Trophoblast cell (in vitro differentiated cells and primary cell): ENCODE measurements at regions not wholly inside any gene's neighbourhood (a gene's known extent, or its start where the extent isn't known, plus 50 kb on each side); places are given as distances from the start of the nearest gene placed in this dataset.
A peak's percentile ranks its signal among the peaks of the same experiment; 100 is the strongest.

Experiments
- DNase-seq, 2 donors: peaks; one replicate each; pipeline ENCODE4 v3.0.0-alpha.2; 2016
- H2AFZ ChIP-seq: 2 replicates; pipeline ENCODE4 v1.6.1; 2013; ENCODE audit warnings: low read length, moderate library complexity, mild to moderate bottlenecking; ENCODE audit not compliant: insufficient read depth, poor library complexity
- H2AK5ac ChIP-seq: 2 replicates; pipeline ENCODE4 v1.6.1; 2013; ENCODE audit warnings: mild to moderate bottlenecking, low read length
- H2BK120ac ChIP-seq: 2 replicates; pipeline ENCODE4 v1.6.1; 2013; ENCODE audit warnings: low read length, mild to moderate bottlenecking, moderate library complexity; ENCODE audit not compliant: insufficient read depth, poor library complexity
- H2BK12ac ChIP-seq: 2 replicates; pipeline ENCODE4 v1.6.1; 2013; ENCODE audit warnings: mild to moderate bottlenecking, low read length, moderate library complexity
- H2BK5ac ChIP-seq: 2 replicates; pipeline ENCODE4 v1.6.1; 2013; ENCODE audit warnings: low read length, low read depth, moderate library complexity, mild to moderate bottlenecking; ENCODE audit not compliant: poor library complexity
- H3K14ac ChIP-seq: 2 replicates; pipeline ENCODE4 v1.6.1; 2013; ENCODE audit warnings: mild to moderate bottlenecking, low read length
- H3K18ac ChIP-seq: 2 replicates; pipeline ENCODE4 v1.6.1; 2013; ENCODE audit warnings: mild to moderate bottlenecking, low read length
- H3K23ac ChIP-seq: 2 replicates; pipeline ENCODE4 v1.6.1; 2013; ENCODE audit warnings: low read length
- H3K27ac ChIP-seq: 2 replicates; pipeline ENCODE4 v1.5.1; 2013; ENCODE audit warnings: low read depth, mild to moderate bottlenecking, inconsistent platforms, low read length, moderate library complexity
- H3K27me3 ChIP-seq: 2 replicates; pipeline ENCODE4 v1.6.1; 2013; ENCODE audit warnings: inconsistent platforms, mild to moderate bottlenecking, low read length, moderate library complexity; ENCODE audit not compliant: insufficient read depth
- H3K36me3 ChIP-seq, 2 experiments: 1 replicate in 1 of 2; 2 replicates in 1 of 2; pipeline ENCODE4 v1.6.1; 2013; ENCODE audit warnings: low read length in 2 of 2, mild to moderate bottlenecking in 2 of 2, moderate library complexity in 1 of 2; ENCODE audit not compliant: insufficient read depth in 2 of 2, control insufficient read depth in 1 of 2
- H3K4ac ChIP-seq: 2 replicates; pipeline ENCODE4 v1.6.1; 2013; ENCODE audit warnings: low read depth, mild to moderate bottlenecking, low read length, moderate library complexity
- H3K4me1 ChIP-seq, 2 experiments: 1 replicate in 1 of 2; 2 replicates in 1 of 2; pipeline ENCODE4 v1.6.1; 2013; ENCODE audit warnings: low read length in 2 of 2, mild to moderate bottlenecking in 2 of 2, moderate library complexity in 1 of 2; ENCODE audit not compliant: insufficient read depth in 2 of 2, control insufficient read depth in 1 of 2
- H3K4me2 ChIP-seq: 2 replicates; pipeline ENCODE4 v1.6.1; 2013; ENCODE audit warnings: inconsistent platforms, mild to moderate bottlenecking, low read length, moderate library complexity
- H3K4me3 ChIP-seq: 2 replicates; pipeline ENCODE4 v1.5.1; 2013; ENCODE audit warnings: mild to moderate bottlenecking, low read depth, low read length, inconsistent platforms
- H3K79me1 ChIP-seq: one replicate; pipeline ENCODE4 v1.6.1; 2013; ENCODE audit warnings: low read length
- H3K79me2 ChIP-seq: 2 replicates; pipeline ENCODE4 v1.6.1; 2013; ENCODE audit warnings: low read length, mild to moderate bottlenecking; ENCODE audit not compliant: control insufficient read depth, insufficient read depth, poor library complexity
- H3K9ac ChIP-seq: 2 replicates; pipeline ENCODE4 v1.6.1; 2013; ENCODE audit warnings: mild to moderate bottlenecking, low read length
- H3K9me3 ChIP-seq: 2 replicates; pipeline ENCODE4 v1.6.1; 2013; ENCODE audit warnings: low read depth, mild to moderate bottlenecking, control low read depth, inconsistent platforms, low read length; ENCODE audit not compliant: insufficient read depth
- H4K12ac ChIP-seq: 2 replicates; pipeline ENCODE4 v1.6.1; 2013; ENCODE audit warnings: low read depth, mild to moderate bottlenecking, low read length, moderate library complexity
- H4K8ac ChIP-seq: 2 replicates; pipeline ENCODE4 v1.6.1; 2013; ENCODE audit warnings: low read depth, mild to moderate bottlenecking, low read length, moderate library complexity
- H4K91ac ChIP-seq: one replicate; pipeline ENCODE4 v1.6.1; 2013; ENCODE audit warnings: low read depth, mild to moderate bottlenecking, low read length, moderate library complexity
- WGBS: extraction: QIAGEN DNeasy Blood & Tissue Kit; methylation state at CpG from one replicate; pipeline ENCODE4 v1.1.7; 2013; ENCODE audit warnings: missing lambda C conversion rate; ENCODE audit not compliant: insufficient read length, insufficient coverage; ENCODE audit errors: extremely low coverage; 5-methylcytosine and 5-hydroxymethylcytosine counted together

DNA sequence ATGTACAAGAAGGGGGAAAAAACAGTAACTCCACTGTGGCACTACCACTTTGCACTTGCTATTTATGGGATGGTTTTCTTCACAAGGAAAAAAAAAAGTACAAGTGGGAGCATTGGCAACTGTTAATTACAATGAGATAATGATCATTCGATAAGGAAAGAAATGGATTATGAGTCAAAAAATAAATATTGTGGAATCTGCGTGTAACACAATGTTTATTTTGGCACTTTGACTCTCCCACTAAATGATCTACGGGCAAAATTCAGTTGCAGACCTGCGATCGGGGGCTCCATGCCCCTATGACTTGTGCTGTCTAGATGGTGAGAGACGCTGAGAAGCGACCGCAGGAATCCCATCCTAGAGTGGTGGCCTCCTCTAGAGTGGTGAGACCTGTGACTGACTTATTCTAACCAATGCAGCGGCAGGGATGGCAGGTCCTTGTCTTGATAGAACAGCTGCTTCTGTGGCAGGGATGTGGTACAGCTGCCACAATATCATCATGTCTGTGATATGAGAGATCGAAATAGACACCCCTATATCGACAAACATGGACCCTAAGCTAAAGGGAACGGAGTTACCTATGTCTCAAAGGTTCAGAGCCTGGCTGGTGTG lies 345.0 kb upstream of the KLF6 start:
- no peak overlapping the region for H3K18ac ChIP-seq
- H2BK120ac ChIP-seq: no peak overlapping the region
- no CpG with 5 or more reads among the region's 12 CpGs for WGBS
- H3K36me3 ChIP-seq: no peaks in the 10 kb centered on the region
- no peak overlapping the region for H2AK5ac ChIP-seq
- H3K79me1 ChIP-seq: peaks cover 10% of the 10 kb centered on the region
- H4K12ac ChIP-seq: no peak overlapping the region
- no peak overlapping the region for H3K27ac ChIP-seq
- H3K14ac ChIP-seq: no peak overlapping the region
- H3K4me2 ChIP-seq: no peak overlapping the region
- peaks cover 2% of the 10 kb centered on the region for H3K9me3 ChIP-seq
- H2AFZ ChIP-seq: no peak overlapping the region
- H3K4ac ChIP-seq: no peak overlapping the region
- H2BK12ac ChIP-seq: peak overlapping the region; percentile 2
- H3K9ac ChIP-seq: no peak overlapping the region
- H4K8ac ChIP-seq: no peak overlapping the region
- no peak overlapping the region for H3K4me3 ChIP-seq
- H3K79me2 ChIP-seq: no peaks in the 10 kb centered on the region
- no peak overlapping the region for H4K91ac ChIP-seq
- H2BK5ac ChIP-seq: no peak overlapping the region
- H3K4me1 ChIP-seq: peaks cover 9% of the 10 kb centered on the region in 2 experiments
- H3K27me3 ChIP-seq: no peaks in the 10 kb centered on the region
- no peak for DNase-seq
- H3K23ac ChIP-seq: no peak overlapping the region

DNA sequence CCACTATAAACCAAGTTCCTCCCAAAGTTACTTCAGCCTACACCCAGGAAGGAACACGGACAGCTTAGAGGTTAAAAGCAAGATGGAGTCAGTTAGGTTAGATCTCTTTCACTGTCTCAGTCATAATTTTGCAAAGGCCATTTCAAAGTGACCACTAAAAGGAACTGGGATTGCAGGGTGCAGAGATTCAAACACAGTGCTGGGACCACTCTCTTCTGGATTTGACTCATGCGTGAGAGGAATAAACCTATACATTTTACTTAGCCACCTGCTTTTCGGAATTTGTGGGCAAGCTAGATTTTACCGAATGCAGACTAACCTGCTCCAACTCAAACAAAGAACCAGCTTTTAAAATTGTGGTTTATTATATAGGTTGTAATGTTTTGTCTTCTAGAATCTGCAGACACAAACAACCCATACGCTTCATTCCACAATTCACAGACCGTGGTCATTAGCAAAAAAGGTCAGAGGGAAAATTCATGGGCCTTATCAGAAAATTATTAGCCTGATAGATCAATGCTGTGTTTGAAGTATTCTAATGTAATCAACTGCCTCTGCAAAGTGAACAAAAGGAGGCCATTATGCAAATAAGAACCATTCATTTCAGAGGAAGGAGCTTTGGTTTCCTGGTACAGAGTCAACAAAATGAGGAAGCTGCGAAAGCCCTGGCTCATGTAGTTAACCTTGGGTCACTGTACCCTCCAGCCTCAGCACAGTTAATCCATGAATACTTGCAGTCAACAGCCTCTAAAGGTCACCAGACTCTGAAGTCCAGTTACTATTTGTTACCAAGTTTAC lies 342.7 kb upstream of the KLF6 start:
- H4K8ac ChIP-seq: no peak overlapping the region

GRCh38 chr10:4125776-4126175 lies 340.8 kb upstream of the KLF6 start:
- Histone ChIP-seq H3K36me3 (no peaks in the 10 kb centered on the region), H3K27me3 (no peaks in the 10 kb centered on the region), H2AK5ac (no peak overlapping the region), H3K79me2 (no peaks in the 10 kb centered on the region), H3K4ac (no peak overlapping the region), H3K79me1 (peaks cover 4% of the 10 kb centered on the region), H3K9me3 (no peaks in the 10 kb centered on the region), H3K14ac (no peak overlapping the region), H3K27ac (no peak overlapping the region), H4K8ac (no peak overlapping the region), H4K91ac (no peak overlapping the region), H4K12ac (no peak overlapping the region), H3K4me2 (no peak overlapping the region), H2BK5ac (no peak overlapping the region), H3K18ac (no peak overlapping the region), H3K9ac (no peak overlapping the region), H3K23ac (no peak overlapping the region), H3K4me1 (no peaks in the 10 kb centered on the region), H2BK120ac (no peak overlapping the region), H2BK12ac (no peak overlapping the region), H2AFZ (no peak overlapping the region), H3K4me3 (no peak overlapping the region)
- WGBS: no CpG with 5 or more reads among the region's 1 CpG
- DNase-seq: no peak

More for the DNA sequence above, 342.7 kb upstream of the KLF6 start:
- H4K12ac ChIP-seq: no peak overlapping the region
- peaks cover 5 to 7% of the 10 kb centered on the region in 2 experiments for H3K4me1 ChIP-seq
- H3K14ac ChIP-seq: no peak overlapping the region
- no peak overlapping the region for H3K23ac ChIP-seq
- no peak overlapping the region for H2BK5ac ChIP-seq
- no peak overlapping the region for H3K27ac ChIP-seq
- no peak overlapping the region for H3K4me2 ChIP-seq
- no peak overlapping the region for H3K4me3 ChIP-seq
- no peak overlapping the region for H2AK5ac ChIP-seq
- no peaks in the 10 kb centered on the region for H3K79me2 ChIP-seq
- no peak overlapping the region for H3K9ac ChIP-seq
- H3K9me3 ChIP-seq: peaks cover 2% of the 10 kb centered on the region
- no peak overlapping the region for H3K4ac ChIP-seq
- no peak overlapping the region for H2BK120ac ChIP-seq
- H4K91ac ChIP-seq: no peak overlapping the region
- H3K27me3 ChIP-seq: no peaks in the 10 kb centered on the region
- H3K79me1 ChIP-seq: peaks cover 10% of the 10 kb centered on the region
- H3K36me3 ChIP-seq: no peaks in the 10 kb centered on the region
- no peak overlapping the region for H2AFZ ChIP-seq
- DNase-seq: peak in 1 of 2 donors; percentile 7
- H2BK12ac ChIP-seq: no peak overlapping the region
- H3K18ac ChIP-seq: no peak overlapping the region
- no CpG with 5 or more reads among the region's 7 CpGs for WGBS

- peaks cover 2% of the 10 kb centered on the region for H3K9me3 ChIP-seq
- H3K27me3 ChIP-seq: no peaks in the 10 kb centered on the region
These were observed 336.7 kb upstream of the KLF6 start for GRCh38 chr10:4121502-4122380.

More at GRCh38 chr10:4121502-4122380, 336.7 kb upstream of the KLF6 start:
- DNase-seq: peak in 1 of 2 donors; percentile 37
- no peak overlapping the region for H2BK120ac ChIP-seq
- H4K12ac ChIP-seq: no peak overlapping the region
- no peak overlapping the region for H3K4me3 ChIP-seq
- no peaks in the 10 kb centered on the region for H3K79me2 ChIP-seq
- H3K4me2 ChIP-seq: no peak overlapping the region
- no peaks in the 10 kb centered on the region for H3K4me1 ChIP-seq
- H3K79me1 ChIP-seq: no peaks in the 10 kb centered on the region
- no peak overlapping the region for H3K27ac ChIP-seq
- no peaks in the 10 kb centered on the region for H3K36me3 ChIP-seq
- no peak overlapping the region for H3K4ac ChIP-seq
- H2BK5ac ChIP-seq: no peak overlapping the region
- H3K9ac ChIP-seq: no peak overlapping the region
- H2AFZ ChIP-seq: no peak overlapping the region
- no CpG with 5 or more reads among the region's 14 CpGs for WGBS
- H3K23ac ChIP-seq: no peak overlapping the region
- no peak overlapping the region for H2BK12ac ChIP-seq
- no peak overlapping the region for H4K8ac ChIP-seq
- no peak overlapping the region for H4K91ac ChIP-seq
- H3K18ac ChIP-seq: no peak overlapping the region
- H3K14ac ChIP-seq: no peak overlapping the region
- no peak overlapping the region for H2AK5ac ChIP-seq
